ENCODE measurements at regions not wholly inside any gene's neighbourhood (a gene's known extent, or its start where the extent isn't known, plus 50 kb on each side); places are given as distances from the start of the nearest gene placed in this dataset.

DNA sequence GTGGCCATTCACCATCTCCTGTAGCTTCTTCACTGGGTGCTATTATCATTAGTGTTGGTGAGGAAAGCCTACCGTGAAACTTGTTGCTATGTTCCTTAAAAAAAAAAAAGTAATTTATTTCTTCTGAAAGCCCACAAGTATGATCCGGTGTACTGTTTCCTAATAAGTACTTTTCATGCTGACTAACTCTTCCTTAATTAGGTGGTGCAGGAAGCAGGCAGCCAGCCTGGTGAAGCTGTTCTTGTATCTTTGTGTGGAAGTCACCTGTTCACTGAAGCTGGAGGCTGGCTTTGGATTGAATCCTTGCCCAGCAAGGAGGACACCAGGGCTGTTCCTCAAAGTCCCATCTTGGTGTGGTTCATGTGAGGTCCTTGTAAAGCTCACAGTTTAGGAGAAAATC lies 321.7 kb upstream of the THSD7B start:
- TF ChIP-seq CTCF (optimal IDR thresholded peaks at IDR 0.05 in 1 of 3, IDR thresholded peaks at IDR 0.05 in 1 of 3, conservative IDR thresholded peaks at IDR 0.05 in 1 of 3; ENCODE audit: extremely low read depth in 1 of 3, insufficient read depth in 2 of 3, low read length in 3 of 3), result no peak
- no peak for TF ChIP-seq EZH2 (IDR thresholded peaks at IDR 0.05; ENCODE audit: low read length)

All from keratinocyte (primary cell).